Caki2 (cell line): ENCODE measurements at regions not wholly inside any gene's neighbourhood (a gene's known extent, or its start where the extent isn't known, plus 50 kb on each side); places are given as distances from the start of the nearest gene placed in this dataset.

Source experiments
- DNase-seq: peaks from one replicate; pipeline ENCODE4 v3.0.0-alpha.2; 2015; ENCODE audit warnings: low read depth
- in situ Hi-C: cut with HindIII; loops from 2 replicates; pipeline ENCODE4 v1.10.0; 2016; ENCODE audit warnings: low sequenced_read_pairs, low pct_unique_long_range_greater_than_20kb, mixed read lengths

DNA sequence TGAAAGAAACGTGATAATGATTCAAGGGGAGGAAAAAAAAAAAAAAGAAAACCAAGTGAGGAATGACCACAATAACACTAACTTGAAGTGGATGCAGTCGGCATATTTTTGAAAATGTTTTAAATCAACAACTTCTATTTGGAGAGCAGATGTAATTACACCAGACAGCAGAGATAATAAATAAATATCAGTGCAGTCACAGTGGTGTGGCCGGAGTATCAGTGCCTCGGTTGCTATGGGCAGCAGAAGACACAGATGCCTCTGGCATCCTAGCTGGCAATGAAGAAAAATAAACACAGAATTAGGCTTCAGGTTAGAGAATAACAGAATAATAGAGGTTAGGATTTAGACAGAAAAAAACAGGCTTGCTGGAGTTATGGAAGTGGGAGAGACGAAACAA is 888.3 kb downstream of the LTN1 start:
- DNase-seq, result peak; percentile 51
- in situ Hi-C loops, result no loop called here

DNA sequence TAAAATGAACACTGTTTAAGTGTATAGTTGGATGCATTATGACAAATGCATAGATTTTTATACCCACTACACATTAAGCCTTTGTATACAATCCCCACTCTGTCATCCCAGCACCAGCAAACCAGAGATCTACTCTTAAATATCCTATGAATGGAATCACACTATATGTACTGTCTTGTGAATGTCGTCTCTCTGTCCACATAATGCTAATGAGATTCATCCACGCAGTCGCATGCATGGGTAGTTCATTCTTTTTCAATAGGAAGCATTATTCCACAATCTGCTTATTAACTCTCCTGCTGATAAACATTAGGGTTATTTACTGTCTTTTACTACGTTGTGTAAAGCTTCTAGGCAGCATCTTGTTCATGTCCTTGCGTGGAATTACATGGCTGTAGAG is 892.3 kb downstream of the LTN1 start:
- in situ Hi-C loops, result no loop called here
- no peak for DNase-seq

DNA sequence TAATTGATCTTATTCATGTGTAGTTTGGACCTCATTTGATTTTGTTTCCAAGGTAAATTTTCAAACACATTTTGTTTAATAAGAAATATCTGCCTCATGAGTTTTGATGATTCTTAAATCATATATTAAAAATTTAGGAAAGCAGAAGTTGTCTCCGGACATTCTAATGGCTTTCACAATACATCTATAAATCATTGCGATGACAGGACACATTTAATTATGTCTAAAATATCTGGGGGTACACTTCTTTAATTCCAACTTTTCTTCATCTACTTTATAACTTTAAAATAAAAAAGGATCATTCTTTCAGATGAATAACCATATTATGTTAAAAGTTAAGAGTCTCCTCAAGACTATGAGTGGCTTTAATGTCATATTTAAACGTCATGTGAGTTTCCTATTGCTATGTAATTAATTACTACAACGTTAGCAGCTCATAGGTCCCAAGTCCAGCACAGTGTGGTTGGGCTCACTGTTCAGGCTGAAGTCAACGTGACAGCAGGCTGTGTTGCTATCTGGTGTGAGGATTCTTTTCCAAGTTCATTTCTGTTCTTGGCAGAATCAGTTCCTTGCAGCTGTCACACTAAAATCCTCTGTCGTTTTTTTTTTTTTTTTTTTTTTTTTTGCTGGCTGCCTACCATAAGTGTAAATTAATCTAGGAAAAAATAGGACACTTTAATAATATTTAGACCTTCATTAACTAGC is 893.5 kb downstream of the LTN1 start:
- in situ Hi-C loops, result no loop called here
- DNase-seq, result no peak

DNA sequence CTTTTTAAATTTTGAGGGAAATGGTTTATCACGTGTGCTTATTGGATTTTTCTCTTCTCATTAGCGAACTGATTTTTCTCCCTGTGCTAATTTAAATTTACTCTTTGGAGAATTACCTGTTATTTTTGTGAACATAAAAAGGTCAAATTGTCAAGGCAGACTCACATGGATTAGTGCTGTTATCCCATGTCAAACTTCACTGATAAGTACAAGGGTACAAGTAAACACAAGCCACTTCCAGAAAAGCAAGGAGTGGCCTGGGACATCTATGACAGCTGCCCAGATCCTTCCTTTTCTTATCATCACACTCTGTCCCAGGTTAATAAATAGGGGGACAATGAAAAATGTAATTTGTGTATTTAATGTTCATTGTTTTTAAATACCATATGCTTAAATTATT is 901.2 kb downstream of the LTN1 start:
- in situ Hi-C loops, result no loop called here
- DNase-seq, result peak; percentile 22

DNA sequence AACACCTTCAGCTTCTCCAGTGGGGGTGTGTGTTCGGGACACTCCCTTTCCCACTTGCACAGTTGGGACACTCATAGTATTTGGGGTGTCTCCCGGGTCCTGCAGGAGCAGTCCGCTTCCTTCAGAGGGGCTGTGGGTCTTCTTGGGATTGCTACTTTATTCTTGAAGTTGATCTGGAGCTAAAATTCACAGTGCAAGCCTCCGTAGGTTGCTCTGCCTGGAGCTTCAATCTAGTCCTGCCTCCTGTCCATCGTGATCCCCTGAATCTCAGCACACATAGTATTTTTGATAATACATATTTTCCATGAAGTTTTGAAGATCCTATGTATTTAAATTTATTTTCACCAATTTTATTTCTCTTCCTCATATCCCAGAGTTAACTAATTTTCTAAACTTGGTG is 902.1 kb downstream of the LTN1 start:
- in situ Hi-C loops, result no loop called here
- no peak for DNase-seq

DNA sequence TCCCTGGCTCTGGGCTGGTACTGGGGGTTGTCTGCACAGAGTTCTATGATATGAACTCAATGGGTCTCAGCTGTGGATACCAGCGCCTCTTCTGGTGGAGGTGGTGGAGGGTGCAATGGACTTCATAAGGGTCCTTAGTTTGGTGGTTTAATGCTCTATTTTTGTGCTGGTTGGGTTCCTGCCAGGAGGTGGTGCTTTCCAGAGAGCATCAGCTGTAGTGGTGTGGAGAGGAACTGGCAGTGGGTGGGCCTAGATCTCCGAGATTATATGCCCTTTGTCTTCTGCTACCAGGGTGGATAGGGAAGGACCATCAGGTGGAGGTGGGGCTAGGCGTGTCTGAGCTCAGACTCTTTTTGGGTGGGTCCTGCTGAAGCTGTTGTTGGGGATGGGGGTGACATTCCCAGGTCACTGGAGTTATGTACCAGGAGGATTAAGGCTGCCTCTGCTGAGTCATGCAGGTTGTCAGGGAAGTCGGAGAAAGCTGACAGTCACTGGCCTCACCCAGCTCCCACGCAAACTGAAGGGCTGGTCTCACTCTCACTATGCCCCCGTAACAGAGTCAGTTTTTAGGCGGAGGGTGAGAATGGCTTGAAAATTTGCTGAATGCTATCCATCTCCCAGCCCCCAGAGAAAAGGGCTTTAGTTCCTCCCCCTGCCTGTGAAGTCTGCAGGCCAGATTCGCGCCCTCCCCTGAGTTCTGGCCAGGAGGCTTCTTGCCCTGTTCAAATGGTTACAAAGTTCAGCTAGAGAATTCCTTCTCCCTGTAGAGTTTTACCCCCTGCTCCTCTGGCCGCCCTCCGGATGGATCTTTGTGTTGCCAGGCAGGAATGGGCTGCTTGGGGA is 902.9 kb downstream of the LTN1 start:
- in situ Hi-C loops, result no loop called here
- peak; percentile 91 for DNase-seq

DNA sequence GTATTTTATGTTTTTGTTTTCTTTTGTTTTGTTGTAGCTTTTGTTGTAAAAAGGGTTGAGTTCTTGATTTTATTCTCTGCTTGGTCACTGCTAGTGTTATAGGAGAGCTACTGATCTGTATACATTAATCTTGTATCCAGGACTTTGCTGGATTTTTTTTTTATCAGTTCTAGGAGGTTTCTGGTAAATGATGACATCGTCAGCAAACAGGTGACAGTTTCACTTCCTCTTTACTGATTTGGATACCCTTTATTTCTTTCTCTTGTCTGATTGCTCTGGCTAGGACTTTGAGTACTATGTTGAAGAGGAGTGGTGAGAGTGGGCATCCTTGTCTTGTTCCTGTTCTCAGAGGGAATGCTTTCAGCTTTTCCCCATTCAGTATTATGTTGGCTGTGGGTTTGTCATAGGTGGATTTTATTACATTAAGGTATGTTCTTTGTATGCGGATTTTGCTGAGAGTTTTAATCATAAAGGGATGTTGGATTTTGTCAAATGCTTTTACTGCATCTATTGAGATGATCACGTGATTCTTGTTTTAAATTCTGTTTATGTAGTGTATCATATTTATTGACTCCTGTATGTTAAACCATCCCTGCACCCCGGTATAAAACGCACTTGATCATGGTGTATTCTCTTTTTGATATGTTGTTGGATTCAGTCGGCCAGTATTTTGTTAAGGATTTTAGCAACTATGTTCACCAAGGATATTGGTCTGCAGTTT is 905.7 kb downstream of the LTN1 start:
- in situ Hi-C loops, result no loop called here
- DNase-seq, result no peak

DNA sequence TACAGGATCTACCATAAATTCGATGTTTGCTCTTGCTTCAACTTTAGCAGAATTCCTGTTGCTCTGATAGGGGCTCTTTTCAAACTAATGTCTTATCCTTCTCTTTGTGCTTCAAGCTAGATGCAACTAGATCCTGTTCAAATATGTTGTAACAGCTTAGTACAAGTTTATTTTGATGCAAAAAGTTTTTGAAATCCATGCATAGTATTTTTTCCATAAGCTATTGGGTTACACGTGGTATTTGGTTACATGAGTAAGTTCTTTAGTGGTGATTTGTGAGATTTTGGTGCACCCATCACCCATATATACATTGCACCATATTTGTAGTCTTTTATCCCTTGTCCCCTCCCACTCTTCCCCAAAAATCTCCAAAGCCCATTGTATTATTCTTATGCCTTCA is 907.7 kb downstream of the LTN1 start:
- in situ Hi-C loops, result no loop called here
- no peak for DNase-seq

DNA sequence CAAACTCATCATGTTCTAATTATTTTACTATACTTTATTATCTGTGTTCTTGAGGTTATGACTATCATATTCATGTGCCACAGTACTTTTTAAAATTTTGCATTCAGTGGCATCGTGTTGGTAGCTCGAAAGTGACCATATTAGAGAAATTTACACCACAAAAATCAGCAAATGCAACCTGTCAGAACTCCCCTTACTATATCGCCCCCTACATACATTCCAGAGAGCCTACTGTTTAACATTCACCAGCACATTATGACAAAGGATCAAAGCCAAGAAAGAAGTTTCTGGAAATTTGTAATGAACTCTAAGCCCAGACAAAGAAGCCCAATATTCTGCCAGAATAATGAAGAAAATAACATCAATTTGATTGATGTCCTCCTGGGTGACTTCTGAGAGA is 909.3 kb downstream of the LTN1 start:
- no peak for DNase-seq
- in situ Hi-C loops, result no loop called here

DNA sequence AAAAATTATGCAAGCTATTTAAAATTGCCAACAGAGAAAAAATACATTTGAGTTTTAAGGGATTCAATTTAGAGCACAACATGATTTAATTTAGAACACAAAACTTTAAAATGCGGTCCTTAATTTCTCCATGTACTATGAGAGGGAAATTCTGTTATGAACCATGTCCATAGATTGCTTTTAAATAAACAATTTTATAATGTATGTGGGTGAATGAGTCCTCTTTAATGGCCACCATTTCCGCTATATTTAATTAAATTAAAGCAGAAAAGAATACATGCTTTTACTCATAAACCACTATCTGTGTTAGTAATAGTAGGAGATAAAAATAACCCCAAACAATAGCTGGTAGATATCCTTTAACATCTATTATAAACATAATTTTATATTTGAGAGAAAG is 914.6 kb downstream of the LTN1 start:
- no peak for DNase-seq
- in situ Hi-C loops, result no loop called here

DNA sequence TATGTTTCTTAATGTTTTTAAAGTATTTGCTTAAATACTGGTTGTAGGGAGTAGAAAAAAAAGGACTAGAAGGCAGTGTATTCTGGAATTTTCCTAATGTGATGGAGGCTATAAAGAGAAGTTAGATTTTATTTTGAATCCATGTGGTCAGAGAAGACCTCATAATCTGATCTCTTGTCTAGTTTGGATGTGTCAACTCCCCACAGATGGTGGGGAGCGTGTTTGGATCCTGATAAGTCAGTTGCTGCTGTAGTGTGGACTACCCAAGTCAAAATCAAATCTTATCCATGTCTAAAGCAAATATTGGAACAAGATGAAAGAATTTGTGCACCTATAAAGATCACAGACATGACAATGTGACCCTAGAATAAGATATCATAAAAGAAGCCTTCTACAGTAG is 918.0 kb downstream of the LTN1 start:
- DNase-seq, result no peak

DNA sequence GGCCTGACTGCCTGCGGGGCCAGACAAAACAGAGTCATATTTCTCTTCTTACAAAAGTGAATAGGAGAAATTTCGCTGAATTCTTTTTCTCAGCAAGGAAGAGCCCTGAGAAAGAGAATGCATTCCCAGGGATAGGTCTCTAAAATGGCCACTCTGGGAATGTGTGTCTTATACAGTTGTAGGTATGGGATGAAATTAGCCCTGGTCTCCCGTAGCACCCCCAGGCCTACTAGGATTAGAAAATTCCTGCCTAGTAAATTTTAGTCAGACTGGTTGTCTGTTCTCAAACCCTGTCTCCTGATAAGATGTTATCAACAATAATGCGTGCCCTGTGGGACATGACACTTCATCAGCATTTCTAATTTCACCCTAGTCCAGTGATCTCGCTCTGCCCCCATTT is 920.1 kb downstream of the LTN1 start:
- in situ Hi-C loops, result no loop called here

More for the DNA sequence above, 918.0 kb downstream of the LTN1 start:
- in situ Hi-C loops, result no loop called here

DNA sequence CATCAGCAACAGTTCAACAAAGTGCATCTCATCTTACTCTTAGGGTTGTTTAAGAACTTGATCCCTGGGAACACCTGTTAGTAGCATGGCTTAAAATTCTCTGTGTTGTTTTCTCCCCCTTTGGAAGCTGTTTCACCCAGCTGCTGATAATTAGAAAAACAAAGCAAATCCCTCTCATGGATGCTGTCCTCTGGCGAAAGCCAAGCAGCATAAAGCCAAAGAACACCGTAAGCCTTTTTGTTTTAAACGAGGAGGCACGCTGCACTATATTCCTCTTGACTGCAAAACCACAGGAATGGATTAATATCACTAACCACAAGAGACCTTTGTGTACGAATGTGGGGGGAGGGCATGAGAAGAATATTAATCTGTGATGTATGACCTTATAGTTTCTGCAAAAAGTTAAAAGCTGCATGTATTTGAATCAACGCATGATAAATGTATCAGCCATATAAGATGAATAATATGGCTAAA is 923.2 kb downstream of the LTN1 start:
- in situ Hi-C loops, result no loop called here
- no peak for DNase-seq

More for the DNA sequence above, 920.1 kb downstream of the LTN1 start:
- DNase-seq, result no peak

DNA sequence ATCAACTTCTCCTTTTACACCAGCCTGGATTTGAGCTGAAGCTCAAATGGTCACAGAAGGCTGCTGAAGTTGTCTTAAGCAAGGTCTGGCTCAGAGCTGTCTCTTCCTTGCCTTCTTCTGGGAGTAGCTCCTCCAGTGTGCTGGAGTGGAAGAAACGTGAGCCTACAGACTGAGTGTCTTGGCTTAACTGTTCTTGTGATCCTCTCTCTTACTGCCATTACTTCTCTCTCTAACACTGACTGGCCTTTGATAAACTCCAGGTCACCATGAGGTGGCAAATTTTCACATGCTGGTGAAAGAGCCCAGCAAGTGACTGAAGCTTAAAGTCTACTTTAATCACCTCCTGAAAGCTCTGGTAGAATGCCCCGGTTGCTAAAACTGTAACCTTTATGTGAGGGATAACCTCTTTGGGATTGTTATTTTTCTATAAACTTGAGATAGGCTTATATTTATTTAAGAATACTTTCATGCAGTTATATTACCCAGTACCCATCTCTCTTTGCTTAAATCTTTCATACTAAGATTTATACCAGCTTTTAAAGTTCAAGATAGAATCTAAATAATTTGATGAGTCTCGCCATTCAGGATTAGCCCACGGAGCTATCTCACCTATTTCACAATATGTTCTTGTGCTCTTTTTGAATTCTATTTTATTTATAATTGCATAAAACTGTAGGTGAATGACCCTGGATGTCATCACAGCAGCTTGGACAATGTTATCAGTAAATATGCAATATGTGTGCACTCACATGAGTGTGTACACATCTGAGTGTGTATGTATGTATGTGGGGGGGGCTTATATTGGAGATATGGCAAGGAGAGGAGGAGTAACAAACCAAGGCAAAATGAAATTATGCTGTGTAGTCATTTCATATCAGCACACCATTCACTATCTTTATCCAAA is 924.0 kb downstream of the LTN1 start:
- peak; percentile 57 for DNase-seq
- in situ Hi-C loops, result no loop called here

DNA sequence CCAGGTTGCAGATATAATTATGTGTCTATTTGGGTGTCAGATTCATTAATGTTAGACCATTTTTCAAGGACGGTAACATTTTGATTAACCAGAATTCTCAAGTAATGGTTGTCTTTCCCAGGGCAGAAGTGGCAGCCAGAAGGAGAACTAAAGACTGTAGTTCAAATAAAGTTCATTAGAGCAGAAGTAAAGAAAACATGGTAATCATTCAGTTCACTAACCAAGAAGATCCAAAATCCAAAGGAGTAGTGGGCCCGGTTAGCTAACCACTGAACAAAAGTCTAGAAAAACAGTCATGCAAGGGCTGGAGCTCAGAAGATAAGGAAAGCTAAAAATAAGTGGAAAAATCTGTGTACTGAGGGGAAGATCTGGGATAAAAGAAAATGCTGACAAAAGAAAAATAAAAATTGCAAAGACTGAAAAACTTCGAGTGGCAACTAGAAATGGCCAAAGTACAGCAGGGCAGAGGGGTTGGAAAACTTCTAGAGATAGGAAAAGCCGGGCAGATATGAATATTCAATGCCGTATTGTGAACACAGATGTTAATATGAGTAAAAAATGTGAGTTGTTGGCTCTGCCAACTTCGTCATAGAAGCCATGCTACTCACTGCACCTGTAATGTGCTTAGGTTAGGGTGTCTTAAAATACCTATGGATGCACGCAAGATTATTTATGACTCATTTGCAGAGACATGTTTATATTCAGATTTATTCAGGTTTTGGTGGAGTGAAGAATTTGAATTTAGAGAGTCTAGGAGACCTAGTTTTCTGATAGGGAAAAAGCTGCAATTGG is 925.9 kb downstream of the LTN1 start:
- in situ Hi-C loops, result no loop called here

DNA sequence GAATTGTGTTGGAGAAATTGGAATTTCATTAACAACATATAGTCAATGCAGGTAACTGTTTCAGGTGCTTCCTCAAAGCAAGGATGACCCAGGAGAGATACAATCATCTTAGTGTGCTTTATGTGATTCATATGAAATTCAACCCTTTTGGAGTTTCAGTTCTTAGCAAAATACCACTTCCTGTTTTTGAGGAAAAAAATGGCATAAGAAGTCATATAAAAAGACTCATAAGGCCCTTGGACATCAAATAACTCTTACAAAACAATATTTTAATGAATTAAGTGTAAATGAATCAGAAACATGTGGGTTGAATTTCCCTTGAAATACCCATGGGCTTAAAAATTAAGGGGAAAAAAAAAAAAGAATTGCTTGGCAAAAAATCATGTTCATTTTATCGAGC is 926.6 kb downstream of the LTN1 start:
- in situ Hi-C loops, result no loop called here
- no peak for DNase-seq

More for the DNA sequence above, 925.9 kb downstream of the LTN1 start:
- peak; percentile 10 for DNase-seq
